AG09309 (cell line): ENCODE measurements at regions not wholly inside any gene's neighbourhood (a gene's known extent, or its start where the extent isn't known, plus 50 kb on each side); places are given as distances from the start of the nearest gene placed in this dataset.

Source experiments
- DNase-seq: peaks from one replicate; pipeline ENCODE4 v3.0.0-alpha.2; 2010; ENCODE audit warnings: low read depth
- H3K4me3 ChIP-seq: 2 replicates; pipeline ENCODE4 v1.5.1; 2011; ENCODE audit warnings: mild to moderate bottlenecking, low read depth, low read length, moderate library complexity; ENCODE audit not compliant: control insufficient read depth
- TF ChIP-seq, protein P1 (sequence below): IDR thresholded peaks from 2 replicates; pipeline ENCODE4 v1.5.1; 2011; ENCODE audit warnings: mild to moderate bottlenecking, low read depth, low read length, inconsistent platforms; ENCODE audit not compliant: insufficient read depth, control insufficient read depth; ENCODE audit errors: missing control alignments

DNA sequence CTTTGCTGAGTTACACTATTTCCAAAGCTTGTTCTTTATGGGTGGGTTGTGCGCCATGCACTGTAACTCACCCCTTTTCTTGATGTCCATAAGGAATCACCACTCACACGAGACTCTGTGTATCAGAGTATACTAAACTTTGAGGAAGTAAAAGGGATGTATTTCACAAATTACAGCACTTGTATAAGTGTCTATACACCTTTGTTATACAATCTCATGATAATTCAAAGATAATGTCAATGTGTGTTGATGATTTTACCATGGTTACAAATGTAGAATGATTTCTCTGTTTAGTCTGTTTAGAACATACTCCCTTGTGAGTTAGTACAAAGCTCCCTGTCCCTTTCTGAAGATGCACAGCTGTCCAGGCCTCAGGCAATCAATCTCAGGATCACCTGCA lies 922.2 kb upstream of the MAP3K7 start:
- H3K4me3 ChIP-seq = no peak overlapping the region
- TF ChIP-seq, protein P1, sequence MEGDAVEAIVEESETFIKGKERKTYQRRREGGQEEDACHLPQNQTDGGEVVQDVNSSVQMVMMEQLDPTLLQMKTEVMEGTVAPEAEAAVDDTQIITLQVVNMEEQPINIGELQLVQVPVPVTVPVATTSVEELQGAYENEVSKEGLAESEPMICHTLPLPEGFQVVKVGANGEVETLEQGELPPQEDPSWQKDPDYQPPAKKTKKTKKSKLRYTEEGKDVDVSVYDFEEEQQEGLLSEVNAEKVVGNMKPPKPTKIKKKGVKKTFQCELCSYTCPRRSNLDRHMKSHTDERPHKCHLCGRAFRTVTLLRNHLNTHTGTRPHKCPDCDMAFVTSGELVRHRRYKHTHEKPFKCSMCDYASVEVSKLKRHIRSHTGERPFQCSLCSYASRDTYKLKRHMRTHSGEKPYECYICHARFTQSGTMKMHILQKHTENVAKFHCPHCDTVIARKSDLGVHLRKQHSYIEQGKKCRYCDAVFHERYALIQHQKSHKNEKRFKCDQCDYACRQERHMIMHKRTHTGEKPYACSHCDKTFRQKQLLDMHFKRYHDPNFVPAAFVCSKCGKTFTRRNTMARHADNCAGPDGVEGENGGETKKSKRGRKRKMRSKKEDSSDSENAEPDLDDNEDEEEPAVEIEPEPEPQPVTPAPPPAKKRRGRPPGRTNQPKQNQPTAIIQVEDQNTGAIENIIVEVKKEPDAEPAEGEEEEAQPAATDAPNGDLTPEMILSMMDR = no peak
- no peak for DNase-seq

DNA sequence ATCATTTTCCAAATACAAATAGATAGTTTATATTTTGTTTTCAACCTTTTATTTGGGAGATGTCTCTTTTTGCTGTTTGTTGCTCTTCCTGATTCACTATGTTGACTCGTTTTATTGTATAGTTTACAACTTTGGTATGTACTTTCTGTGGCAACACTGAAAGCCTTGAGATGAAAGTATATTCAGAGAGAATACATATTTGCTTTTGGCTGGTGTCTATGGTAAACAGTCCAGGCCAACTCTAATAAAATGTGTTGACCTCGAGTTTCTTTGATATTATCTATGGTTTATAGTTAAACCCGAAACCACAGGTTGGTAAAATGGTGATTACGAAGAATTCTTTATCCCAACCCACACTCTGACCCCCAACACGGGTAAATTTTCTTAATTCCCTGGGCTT lies 919.6 kb upstream of the MAP3K7 start:
- no peak for DNase-seq
- TF ChIP-seq, protein P1 = no peak
- no peak overlapping the region for H3K4me3 ChIP-seq

DNA sequence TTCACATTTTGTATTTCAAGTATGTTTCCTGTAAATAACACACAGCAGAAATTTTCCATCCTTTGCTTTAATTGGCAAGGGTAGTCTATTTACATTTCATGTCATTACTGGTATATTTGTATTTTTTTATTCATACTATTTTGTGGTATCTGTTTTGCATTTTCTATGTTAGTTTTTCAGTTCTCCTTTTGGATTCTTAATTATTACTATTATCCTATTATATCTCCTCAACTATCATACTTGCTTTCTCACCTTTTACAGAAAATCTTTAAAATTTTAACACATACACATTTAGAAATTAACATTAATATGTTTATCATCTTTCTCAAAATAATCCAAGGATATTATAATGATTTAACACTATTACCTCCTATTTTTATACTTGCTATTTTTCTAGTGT lies 918.3 kb upstream of the MAP3K7 start:
- no peak overlapping the region for H3K4me3 ChIP-seq
- DNase-seq = no peak
- TF ChIP-seq, protein P1 = no peak

DNA sequence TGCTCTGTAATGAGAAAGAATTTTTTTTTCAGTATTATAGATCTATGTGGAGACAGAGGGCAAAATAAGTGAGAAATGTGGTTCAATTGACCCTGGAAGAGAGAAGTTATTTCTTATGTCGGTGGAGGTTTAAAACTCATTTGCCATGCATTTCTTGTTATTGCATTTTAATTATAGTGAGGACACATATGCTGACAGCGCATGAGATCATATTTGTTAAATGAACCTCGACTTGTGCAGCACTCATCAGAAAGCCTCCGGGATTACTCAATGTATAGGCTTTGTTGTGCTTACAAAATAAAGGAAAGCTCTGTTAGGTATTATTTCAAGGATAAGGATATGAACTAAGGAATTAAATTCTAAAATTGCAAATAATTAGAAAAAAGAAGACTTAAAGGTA lies 915.1 kb upstream of the MAP3K7 start:
- DNase-seq = no peak
- no peak overlapping the region for H3K4me3 ChIP-seq
- TF ChIP-seq, protein P1 = no peak

DNA sequence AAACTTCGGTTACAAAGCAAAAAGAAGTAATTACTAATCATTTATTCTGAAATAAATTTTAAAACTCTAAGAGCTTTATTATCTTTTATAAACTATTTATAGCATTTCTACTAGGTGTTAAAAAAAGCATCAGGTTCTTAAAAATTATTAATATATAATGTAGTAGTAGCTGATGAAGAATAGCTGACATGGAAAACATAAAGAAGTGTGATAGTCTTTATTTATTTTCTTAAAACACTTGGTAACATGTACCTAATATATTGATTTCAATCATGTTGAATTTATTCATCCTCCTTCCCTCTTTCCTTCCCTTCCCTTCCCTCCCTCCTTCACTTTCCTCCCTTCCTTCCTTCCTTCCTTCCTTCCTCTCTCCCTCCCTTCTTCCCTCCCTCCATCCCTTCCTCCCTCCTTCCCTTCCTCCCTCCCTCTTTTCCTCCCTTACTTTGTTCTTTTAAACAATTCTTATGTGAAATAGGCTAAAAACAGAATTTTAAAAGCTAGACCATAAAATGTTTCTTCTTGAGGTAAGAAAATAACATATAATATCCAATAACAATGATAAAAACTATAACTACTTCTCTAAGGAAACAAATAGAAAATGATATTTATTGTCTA lies 913.9 kb upstream of the MAP3K7 start:
- TF ChIP-seq, protein P1 = no peak
- H3K4me3 ChIP-seq = no peak overlapping the region
- DNase-seq = no peak

DNA sequence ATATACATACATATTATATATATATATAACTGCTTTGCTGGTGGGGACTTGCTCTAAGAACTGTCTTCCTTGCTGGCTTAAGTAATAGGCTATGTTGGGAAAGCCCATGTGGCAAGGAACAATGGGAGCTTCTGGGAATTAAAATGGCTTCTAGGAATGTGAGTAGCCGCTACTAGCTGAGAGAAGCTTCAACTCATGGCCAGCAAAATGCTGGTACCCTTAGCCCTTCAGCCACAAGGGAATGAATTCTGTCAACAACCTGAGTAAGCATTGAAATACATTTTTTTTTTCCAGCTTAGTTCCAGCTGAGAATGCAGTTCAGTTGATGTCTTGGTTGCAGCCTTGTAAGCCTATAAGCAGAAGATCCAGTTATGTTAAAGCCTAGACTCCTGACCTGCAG lies 911.7 kb upstream of the MAP3K7 start:
- H3K4me3 ChIP-seq = no peak overlapping the region
- TF ChIP-seq, protein P1 = no peak
- no peak for DNase-seq

DNA sequence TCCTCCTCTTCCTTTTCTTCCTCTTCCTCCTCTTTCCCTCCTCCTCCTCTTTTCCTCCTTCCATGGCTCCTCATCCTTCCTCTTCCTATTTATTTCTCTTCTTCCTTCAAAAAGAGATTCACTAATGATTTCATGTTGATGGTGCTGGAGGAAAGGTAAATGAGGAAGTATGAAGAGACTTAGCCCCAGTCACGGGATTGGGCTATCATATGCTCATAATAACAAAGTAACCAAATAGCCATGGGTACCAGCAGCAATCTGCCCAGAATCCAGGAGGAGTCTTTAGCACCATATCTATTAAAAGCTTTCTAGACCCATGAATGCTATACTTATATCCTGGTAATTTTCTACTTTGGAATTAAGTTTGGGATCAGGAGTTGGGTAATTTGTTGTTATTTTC lies 910.9 kb upstream of the MAP3K7 start:
- TF ChIP-seq, protein P1 = no peak
- no peak for DNase-seq
- H3K4me3 ChIP-seq = no peak overlapping the region
